Dermis blood vessel endothelial cell (primary cell): ENCODE measurements at regions not wholly inside any gene's neighbourhood (a gene's known extent, or its start where the extent isn't known, plus 50 kb on each side); places are given as distances from the start of the nearest gene placed in this dataset.
A peak's percentile ranks its signal among the peaks of the same experiment; 100 is the strongest.

Experiments
- DNase-seq: peaks from one replicate; pipeline ENCODE4 v3.0.0; 2010

DNA sequence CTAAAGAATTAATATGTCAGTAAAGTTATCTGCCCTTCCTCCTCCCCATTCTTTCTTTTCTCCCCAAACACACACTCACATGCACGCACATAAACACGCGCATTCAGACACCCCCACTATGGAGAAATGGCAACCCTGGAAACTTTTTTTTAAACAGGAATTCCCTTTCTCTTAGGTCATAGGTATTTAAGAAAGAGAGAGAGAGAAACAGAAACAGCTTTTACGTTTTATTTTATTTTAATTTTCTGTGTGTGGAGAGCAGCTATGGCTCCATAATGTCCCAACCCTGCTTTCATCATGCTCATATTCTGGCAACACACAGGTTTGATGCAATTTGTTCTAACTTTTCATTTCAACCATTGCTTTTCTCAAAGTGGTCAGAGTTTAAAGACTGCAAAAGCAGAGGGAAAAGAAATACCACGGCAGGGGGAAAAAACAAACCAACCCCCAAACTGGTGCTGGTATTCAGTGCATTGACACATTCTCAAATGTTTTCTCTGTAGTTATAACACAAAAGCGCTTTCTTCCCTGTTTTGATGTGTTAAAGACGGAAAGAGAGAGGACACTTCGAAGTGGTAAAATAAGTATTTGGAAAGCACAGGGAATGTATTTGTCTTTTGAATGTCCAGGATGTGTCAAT lies 126.0 kb upstream of the TMEM161B start:
- no peak for DNase-seq

DNA sequence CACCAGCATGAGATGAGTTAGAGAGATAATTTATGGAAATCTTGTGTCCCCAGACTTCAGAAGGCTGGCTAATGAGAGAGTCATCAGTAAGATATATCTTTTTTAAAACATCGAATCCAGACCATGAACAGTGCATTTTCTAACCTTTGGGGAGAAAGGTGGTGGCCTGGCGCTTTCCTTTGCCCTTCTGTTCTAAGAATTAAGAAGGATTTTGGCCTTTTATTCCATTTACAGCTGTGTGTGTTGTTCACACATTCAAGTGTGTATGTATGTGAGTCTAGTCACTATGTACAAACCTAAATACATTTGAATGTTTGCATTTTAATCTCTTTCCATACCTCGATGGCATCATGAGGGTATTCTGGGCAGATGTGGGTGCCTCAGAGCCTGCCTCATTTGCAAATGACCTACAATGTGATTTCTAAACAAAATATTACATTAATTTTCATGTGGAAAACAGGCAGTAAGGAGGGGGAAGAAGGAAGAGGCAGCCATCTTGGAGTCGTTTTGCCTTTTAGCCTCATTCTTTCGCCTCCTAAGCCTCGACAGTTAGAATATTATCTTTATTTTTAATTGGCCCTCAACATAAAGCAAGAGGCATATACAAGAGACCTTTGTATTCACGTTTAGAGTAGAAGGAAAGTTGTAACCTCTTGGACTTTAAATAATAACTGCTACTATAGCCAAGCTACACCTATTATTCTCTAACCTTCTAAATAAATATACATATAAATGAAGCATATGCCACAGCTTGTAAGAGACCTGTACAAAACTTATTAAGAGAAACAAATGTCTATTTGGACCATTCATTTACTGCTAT lies 125.3 kb upstream of the TMEM161B start:
- no peak for DNase-seq

DNA sequence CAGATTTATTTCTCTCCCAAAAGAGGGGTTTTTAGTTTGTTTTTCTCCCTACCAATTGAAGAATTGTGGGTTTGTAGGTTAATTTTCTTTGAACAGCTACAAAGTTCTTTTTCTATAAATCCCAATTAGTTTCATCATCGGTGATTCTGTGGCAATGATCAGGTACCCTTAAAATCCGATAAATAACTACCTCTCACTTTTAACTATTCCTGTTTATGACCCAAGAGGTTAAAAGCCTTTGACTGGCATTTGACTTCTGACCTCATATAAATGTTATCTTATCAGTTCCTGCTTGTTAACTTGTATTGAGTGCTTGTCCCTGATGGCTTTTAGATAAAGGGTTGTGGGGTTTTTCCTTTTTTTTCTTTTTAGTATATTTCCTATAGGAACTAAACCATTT lies 124.4 kb upstream of the TMEM161B start:
- DNase-seq = no peak

DNA sequence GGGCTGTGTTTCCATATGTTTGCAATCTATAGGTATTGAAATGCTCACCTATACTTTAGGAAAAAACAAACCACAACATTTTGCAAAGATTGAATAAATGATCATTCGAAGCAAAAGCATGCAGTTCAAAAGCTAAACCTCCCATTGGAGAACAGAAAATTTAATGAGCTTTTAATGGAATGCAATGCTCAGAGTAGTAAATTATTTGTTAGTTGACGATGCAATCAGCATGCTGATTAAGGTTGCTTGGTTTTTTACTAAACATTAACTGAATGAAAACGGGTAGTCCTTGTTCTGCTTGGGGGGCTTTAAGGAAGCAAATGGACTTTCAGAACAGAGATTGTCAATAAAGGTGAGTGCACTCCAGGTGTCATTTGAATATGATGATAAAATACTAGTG lies 123.3 kb upstream of the TMEM161B start:
- DNase-seq = no peak

DNA sequence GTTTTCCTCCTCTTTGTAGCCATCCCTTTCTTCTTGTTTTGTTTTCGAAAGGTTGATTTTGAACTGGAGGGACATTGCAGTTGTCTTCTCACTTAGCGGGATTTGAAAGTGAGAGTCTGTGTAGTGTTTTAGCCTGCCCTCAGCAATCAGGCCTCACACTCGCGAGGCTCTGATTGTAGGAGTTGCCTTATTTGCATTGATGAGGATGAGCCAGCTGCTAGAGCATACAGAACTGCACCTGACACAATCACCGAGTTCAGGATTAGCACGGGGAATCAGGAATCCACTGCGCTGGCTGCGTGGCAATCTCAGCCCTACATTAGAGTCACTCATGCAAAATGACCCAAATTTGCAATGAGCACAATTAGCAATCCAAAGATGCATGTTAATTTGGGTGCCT lies 122.5 kb upstream of the TMEM161B start:
- no peak for DNase-seq

DNA sequence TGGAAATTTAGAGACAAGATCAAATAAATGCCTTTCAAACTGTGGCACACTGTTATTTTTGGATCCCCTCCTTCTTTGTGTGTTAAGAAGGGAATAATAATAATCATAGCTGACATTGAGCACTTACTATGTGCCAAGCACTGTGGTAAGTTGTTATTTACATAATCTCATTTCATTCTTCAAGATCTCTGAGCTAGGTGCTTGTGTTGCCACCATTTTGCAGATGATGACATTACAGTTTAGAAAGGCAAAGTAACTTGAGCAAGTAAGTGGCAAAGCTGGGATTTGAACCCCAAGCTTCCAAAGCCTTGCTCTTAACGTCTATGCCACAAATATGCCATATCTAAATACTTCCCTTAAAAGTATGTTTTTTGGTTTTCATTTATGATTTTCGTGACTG lies 121.8 kb upstream of the TMEM161B start:
- DNase-seq = no peak

DNA sequence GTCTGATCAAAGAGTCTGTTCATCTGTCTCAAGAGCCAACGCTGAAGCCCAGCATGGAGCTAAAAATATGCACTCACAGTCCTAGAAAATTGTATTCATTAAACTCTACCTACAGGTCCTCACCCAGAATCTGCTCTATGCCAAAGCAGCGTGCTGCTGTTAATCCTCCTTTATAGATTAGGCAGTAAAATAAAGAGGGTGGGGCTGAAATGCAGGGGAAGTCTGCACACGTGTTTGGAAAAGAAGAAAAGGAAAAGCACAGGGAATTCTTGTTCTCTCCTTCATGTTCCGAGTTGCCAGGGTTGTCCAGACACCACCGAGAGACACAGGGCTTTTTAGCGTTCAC lies 121.4 kb upstream of the TMEM161B start:
- DNase-seq = no peak

DNA sequence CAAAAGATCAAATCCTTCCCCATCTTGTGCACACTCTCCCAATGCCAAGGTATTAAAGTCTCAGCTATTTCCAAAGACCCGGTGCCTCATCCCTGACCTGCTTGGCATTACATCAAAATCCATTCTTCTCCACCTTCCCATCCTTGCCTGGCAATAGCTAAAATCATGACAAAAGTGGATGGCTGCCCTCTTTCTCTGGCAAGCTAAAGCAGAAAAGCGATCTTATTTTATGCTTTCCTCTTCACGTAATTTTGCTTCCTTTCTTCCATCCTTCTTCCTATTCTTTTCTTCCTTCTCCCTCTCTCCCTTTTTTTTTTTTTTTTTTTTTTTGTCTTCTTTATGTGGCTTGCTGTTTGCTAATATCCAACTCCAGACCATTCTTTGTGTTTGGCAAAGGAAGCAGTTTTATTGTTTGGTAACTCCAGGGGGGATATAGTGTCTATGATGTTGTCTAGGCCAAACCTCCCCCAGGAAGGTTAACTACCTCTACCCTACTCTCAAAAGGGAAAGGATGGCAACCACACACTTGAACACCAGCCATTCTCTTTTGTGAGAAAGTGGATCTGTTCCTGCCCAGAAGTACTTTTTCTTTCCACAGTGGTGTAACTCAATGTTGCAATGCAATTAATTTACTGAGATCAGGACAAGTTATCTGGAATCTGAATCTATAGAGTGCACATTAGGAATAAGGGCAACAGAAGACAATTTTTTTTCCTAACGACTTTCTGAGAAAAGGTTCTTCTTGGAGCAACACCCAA lies 120.9 kb upstream of the TMEM161B start:
- DNase-seq = no peak

DNA sequence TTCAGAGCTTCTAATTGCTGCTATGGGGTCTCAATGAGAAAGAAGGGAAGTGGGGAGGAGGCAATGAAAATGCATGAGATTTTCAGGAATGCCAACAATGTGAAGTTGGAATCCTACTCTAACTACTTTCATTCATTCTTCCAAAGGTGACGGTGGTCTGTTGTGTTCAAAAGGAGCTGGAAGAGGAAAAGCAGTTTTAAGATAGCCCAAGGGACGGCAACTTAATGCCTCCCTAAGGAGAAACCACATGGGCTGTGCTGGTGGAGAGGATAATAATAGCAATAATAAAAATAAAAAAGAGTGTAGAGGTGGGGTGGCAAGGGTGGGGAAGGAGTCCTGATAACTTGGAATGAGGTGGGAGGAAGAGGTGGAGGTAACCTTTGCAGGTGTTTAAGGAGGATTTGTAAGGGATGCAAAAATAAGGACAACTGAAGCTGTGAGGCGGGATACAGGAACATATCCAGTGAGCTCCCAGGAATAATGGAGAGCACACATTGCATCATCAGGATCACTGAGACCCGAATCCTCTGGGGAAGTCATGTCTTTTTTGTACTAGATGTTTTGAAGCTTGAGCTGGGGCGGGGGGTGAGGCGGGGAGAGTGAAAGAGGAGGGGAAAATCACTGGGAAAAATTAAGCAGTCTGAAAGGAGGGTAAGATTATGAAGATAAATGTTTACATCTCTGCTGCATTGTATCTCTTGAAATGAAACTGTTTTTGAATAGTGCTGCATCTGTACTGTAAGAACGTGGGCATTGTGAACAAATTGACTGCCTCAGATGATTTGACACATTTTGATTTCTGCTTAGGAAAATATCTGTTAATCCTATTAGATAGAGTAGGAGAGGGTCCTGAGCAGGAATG lies 120.1 kb upstream of the TMEM161B start:
- DNase-seq = no peak

DNA sequence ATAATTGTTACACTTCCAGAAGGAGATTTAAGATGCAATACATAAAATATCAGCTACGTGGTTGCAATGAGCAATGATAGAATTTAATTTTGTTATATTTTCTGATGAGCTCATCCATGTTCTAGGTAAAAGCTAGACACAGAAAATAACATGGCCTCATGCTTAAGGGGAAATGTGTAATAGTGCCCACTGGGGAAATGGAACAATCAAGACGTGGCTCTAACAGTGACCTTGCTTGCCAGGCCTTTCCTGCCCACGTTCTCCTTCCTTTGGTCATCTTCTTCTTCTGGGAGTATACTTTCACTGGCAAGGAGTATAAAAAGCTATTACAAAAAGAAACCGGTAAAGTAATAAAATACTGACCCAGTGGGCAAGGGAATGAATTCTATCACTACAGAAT lies 116.2 kb upstream of the TMEM161B start:
- peak; percentile 74 for DNase-seq

DNA sequence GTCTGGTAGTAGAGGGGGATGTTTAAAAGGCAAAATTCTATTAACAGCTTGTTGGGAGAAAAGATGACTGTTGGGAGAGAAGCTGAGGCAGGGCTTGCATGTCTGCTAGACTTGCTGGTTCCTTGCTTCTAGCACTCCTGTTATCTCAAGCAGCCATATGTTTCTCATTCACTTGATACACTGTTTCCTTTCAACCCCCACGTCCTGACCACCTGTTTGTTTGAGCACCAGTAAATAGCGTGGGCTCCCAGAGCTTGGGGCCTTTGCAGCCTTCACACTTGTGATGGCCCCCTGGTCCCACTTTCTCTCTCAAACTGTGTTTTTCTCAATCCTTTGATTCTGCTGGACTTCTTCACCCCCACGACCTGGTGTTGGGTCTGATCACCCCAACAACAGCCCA lies 111.7 kb upstream of the TMEM161B start:
- no peak for DNase-seq

DNA sequence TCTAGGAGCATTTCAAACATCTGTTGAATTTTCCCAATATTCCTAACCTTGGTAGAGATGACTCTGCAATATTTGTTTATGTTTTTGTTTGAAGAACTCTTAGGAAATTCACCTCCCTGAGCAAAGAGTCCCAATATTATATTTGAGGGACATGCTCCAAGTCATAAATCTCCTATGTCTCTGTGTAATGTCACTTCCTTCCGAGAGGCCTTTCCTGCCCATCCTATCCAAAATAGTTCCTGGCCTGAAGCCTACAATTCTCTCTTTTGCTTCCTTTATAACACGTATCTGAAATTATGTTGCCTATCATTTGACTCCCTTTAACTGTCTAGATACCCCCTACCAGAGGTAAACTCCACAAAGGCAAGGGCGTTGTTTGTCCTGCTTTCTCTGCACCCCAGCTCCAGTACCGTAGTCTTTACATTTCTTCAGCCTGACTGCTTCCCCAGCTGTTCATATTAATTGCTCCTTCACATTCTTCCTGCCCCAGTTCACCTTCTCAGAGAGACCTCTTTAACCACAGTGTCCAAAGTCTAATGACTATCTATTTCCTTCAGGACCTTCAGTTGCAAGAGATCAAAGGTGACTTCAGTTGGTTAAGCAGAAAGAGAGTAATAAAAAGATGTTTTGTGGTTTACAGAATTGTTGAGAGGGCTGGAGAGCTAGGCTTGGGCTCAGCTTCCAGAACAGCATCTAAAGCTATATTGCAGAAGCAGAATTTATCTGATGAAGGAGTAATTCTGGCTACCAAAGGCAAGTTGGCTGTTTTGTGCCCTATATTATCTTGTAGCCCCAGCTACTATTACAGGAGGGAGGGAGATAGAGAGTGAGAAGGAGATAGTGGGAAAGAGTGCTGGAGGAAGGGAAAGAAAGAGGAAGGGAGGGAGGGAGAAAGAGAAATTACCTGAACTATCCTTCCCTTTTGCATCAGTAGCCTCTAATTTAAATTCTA lies 109.3 kb upstream of the TMEM161B start:
- DNase-seq = peak; percentile 5

DNA sequence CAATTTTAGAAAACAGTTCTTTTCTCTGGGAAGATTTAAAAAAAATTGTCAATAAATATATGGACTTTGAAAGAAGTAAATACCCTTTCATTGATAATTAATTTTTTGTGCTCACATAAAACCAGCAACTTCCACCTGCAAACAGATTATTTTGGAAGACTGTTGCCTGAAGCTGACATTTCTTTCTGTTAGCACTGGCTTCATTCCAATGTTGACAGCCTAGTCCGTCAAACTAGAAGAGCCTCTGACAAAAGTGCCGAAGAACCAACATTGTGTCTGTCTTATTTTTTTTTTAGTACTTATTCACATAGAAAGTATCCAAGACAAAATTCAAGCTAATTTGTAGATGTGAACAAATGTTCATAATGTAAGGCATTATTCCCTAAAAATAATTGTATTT lies 108.6 kb upstream of the TMEM161B start:
- no peak for DNase-seq

DNA sequence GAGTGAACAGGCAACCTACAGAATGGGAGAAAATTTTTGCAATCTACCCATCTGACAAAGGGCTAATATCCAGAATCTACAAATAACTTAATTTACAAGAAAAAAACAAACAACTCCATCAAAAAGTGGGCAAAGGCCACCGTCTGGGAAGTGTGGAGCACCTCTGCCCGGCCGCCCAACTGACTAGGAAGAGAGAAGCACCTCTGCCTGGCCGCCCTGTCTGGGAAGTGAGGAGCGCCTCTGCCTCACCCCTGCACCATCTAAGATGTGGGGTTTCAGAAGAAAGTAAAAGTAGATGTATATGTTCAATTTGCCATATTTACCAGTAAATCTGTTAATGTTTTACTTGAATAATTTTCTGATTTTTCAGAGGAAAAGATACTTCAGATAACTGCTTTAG lies 108.1 kb upstream of the TMEM161B start:
- DNase-seq = no peak

DNA sequence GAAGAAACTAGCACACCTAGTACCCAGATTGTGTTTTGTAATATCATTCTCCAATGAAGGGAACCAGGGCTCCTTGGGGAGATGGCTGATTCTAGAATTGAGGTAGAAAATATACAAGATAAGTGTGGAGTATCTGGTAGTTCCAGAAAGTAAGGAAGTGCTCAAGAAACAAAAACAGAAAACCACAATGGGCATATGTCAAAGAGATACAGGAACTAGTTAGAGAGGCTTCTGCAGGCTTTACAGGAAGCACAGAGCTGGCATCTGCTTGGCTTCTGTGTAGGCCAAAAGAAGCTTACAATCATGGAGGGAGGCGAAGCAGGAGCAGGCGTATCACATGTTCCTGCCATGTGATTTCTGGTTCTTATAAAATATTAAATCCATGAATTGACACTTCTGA lies 105.7 kb upstream of the TMEM161B start:
- DNase-seq = no peak

DNA sequence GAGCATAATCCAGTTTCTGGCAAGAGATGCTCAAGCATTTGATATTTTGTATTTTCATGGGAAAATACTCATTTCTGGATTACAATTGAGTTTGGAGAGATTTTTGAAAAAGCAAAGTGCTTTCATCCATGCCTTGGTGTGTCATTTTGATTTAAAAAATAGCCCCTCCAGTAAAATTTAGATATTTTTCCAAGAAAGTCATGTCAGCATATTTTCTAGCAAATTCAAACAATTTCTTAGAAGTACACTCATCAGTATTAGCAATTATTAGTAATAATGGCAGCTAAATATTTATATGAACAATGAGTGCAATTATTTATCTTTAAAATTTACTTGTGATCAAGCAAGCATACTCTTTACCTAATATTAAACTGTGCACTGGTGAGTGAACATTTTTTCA lies 102.2 kb upstream of the TMEM161B start:
- DNase-seq = no peak

DNA sequence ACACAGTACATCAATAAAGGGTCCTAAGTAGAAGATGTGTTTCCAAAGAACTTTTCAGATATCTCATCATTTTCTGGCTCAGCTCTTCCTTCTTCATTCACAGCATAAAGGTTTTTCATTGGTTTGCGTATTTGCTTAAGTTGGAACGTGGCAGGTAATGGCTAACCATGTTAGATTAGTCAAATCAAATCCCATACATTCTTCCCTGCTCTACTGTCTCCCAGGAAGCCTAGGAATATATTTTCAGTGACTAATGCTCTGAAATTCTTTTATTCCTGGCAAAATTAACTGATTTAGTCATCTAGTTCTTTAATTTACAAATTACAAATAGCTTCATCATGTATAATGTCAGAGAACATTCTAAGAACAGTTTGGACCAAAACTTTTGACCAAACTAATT lies 99.6 kb upstream of the TMEM161B start:
- no peak for DNase-seq

DNA sequence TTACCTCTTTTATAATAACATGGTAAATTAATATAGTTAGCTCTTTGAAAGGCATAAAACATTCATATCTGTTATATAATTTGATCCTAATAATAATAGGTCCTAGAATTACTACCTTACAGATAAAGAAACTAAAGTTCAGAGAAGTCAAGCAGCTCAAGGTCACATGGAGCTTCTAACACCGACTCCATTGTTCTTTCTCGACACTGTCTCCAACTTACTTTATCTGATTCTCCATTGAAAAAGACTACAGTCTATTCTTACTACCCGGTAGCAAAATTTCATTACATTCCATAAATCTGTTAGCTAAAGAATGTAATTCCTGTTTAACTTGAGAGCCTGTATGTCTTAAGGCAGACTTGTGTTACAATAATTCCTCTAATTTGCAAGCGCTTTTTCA lies 96.3 kb upstream of the TMEM161B start:
- DNase-seq = no peak

DNA sequence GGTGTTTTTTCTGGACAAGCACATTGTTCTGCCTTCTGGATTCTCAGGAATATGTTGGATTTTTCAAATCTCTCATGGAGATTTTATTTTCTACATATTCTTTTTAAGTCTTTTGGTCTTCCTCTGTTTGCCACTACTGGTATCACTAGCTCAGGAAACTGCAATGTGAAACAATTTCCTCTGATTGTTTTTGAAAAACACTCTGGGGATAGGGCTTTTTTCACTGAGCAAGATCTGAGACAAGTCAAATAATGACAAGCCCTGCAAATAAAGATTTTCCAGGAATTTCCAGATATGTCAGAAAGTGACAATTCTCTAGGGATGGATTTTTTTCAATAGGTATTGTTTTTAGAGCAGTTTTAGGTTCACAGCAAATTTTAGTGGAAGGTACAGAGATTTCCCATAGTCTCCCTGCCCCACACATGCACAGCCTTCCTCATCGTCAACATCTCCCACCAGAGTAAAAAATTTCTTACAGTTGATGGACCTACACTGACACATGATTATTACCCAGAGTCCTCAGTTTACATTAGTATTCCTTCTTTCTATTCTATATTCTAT lies 86.9 kb upstream of the TMEM161B start:
- peak; percentile 72 for DNase-seq

DNA sequence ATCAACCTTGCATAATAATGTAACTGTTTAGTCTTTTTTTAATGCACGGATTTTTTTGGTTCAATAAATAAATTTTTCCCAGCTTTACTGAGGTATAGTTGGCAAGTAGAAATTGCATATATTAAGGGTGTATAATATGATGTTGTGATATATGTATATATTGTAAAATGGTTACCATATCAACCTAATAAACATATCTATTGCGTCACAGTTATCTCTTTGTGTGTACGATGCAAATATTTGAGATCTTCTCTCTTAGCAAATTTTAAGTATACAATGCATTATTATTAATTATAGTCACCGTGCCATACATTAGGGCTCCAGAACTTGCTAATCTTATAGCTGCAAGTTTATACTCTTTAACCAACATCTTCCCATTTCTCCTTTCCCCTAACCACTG lies 57.2 kb upstream of the TMEM161B start:
- DNase-seq = no peak

DNA sequence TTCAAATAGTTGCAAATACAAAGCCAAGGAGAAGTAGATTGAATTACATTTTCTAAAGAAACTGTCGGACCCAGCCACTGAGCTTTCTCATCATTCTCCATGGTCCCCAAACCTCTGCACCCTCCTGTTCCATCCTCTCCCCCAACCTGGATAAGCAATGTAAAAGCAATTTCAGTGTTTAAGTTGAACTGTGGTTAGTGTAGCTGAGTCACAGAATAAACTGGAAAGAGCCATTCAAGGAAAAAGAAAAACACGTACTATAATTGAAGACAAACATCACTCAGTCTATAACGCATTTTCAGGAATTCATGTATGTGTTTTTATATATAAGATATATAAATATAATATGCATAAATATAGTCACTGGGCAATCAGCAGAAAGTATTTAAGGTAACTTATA lies 54.1 kb upstream of the TMEM161B start:
- no peak for DNase-seq
